HEK293 (cell line): ENCODE measurements at regions not wholly inside any gene's neighbourhood (a gene's known extent, or its start where the extent isn't known, plus 50 kb on each side); places are given as distances from the start of the nearest gene placed in this dataset.

ENCODE experiments used
- CTCF ChIA-PET: fragments of 350-600 bp; formaldehyde crosslinking; extraction: SDS; loops from one replicate; lab custom pipeline; 2021; ENCODE audit warnings: antibody characterized with exemption; lab: Yijun Ruan, JAX
- POLR2A ChIA-PET: fragments of 300-600 bp; formaldehyde crosslinking; extraction: SDS; loops from one replicate; lab custom pipeline; 2020; ENCODE audit warnings: antibody characterized with exemption, inconsistent platforms; lab: Yijun Ruan, JAX
- H3K27ac ChIP-seq: fragments of 200-500 bp; sonication (Bioruptor generic); 2 replicates; pipeline ENCODE4 v1.5.1; 2014; ENCODE audit warnings: low read depth, low read length, control low read depth, inconsistent platforms; ENCODE audit errors: extremely low read depth
- H3K36me3 ChIP-seq, 2 experiments: fragments of 200-500 bp in 1 of 2; sonication (Bioruptor generic) in 1 of 2; 1 replicate in 1 of 2; 2 replicates in 1 of 2; pipeline ENCODE4 v1.5.1; 2014 to 2017; ENCODE audit warnings: inconsistent platforms in 2 of 2, low read length in 2 of 2; ENCODE audit not compliant: control insufficient read depth in 2 of 2, insufficient read depth in 1 of 2
- H3K4me1 ChIP-seq: fragments of 200-500 bp; sonication (Bioruptor generic); 2 replicates; pipeline ENCODE4 v1.5.1; 2014; ENCODE audit warnings: mild to moderate bottlenecking, low read length, inconsistent platforms; ENCODE audit not compliant: control insufficient read depth, insufficient read depth
- H3K4me3 ChIP-seq: 2 replicates; pipeline ENCODE4 v1.5.1; 2011; ENCODE audit warnings: low read depth, mild to moderate bottlenecking, control low read depth, low read length, moderate library complexity
- H3K9me3 ChIP-seq: fragments of 200-500 bp; sonication (Bioruptor generic); 2 replicates; pipeline ENCODE4 v1.5.1; 2014; ENCODE audit warnings: low read depth, low read length, inconsistent platforms; ENCODE audit not compliant: control insufficient read depth, insufficient read depth
- KLF1 ChIP-seq: fragments of 450-650 bp; formaldehyde crosslinking; IDR thresholded peaks from 2 replicates; pipeline ENCODE4 v1.5.1; 2016; ENCODE audit warnings: missing biosample characterization, missing genetic modification characterization
- KLF8 ChIP-seq: fragments of 450-650 bp; formaldehyde crosslinking; IDR thresholded peaks from 2 replicates; pipeline ENCODE4 v1.5.1; 2016; ENCODE audit warnings: missing biosample characterization, missing genetic modification characterization
- PBX3 ChIP-seq: sonication (generic); formaldehyde crosslinking; IDR thresholded peaks from 2 replicates; pipeline ENCODE4 v1.8.1; 2022; ENCODE audit warnings: mild to moderate bottlenecking, moderate library complexity, missing genetic modification reagents
- REPIN1 ChIP-seq: fragments of 450-650 bp; formaldehyde crosslinking; IDR thresholded peaks from 2 replicates; pipeline ENCODE4 v1.5.1; 2017; ENCODE audit warnings: missing biosample characterization, missing genetic modification characterization, low read depth
- ZBTB7A ChIP-seq: fragments of 450-650 bp; formaldehyde crosslinking; IDR thresholded peaks from 2 replicates; pipeline ENCODE4 v1.5.1; 2016; ENCODE audit warnings: low read depth, missing biosample characterization, missing genetic modification characterization
- ZNF155 ChIP-seq: fragments of 450-650 bp; formaldehyde crosslinking; IDR thresholded peaks from 2 replicates; pipeline ENCODE4 v1.5.1; 2016; ENCODE audit warnings: missing biosample characterization, missing genetic modification characterization
- ZNF37A ChIP-seq: fragments of 450-650 bp; IDR thresholded peaks from 2 replicates; pipeline ENCODE4 v1.5.1; 2018; ENCODE audit warnings: missing biosample characterization, missing genetic modification characterization
- ZNF423 ChIP-seq: fragments of 450-650 bp; formaldehyde crosslinking; IDR thresholded peaks from 2 replicates; pipeline ENCODE4 v1.5.1; 2016; ENCODE audit warnings: missing biosample characterization, missing genetic modification characterization
- ZNF529 ChIP-seq: fragments of 450-650 bp; formaldehyde crosslinking; IDR thresholded peaks from 2 replicates; pipeline ENCODE4 v1.5.1; 2017; ENCODE audit warnings: missing genetic modification characterization, missing biosample characterization; ENCODE audit not compliant: insufficient replicate concordance
- ZNF560 ChIP-seq: fragments of 450-650 bp; formaldehyde crosslinking; IDR thresholded peaks from 2 replicates; pipeline ENCODE4 v1.5.1; 2017; ENCODE audit warnings: missing biosample characterization, missing genetic modification characterization, borderline replicate concordance
- ZNF76 ChIP-seq: fragments of 450-650 bp; formaldehyde crosslinking; IDR thresholded peaks from 2 replicates; pipeline ENCODE4; 2016; ENCODE audit warnings: low read depth, missing biosample characterization, missing genetic modification characterization, borderline replicate concordance
- ZNF837 ChIP-seq: fragments of 450-650 bp; formaldehyde crosslinking; IDR thresholded peaks from 2 replicates; pipeline ENCODE4 v1.5.1; 2016; ENCODE audit warnings: missing biosample characterization, missing genetic modification characterization
- ZSCAN23 ChIP-seq: fragments of 450-650 bp; formaldehyde crosslinking; IDR thresholded peaks from 2 replicates; pipeline ENCODE4 v1.5.1; 2016; ENCODE audit warnings: missing biosample characterization, missing genetic modification characterization
- TF ChIP-seq, protein P1 (sequence below): fragments of 450-650 bp; formaldehyde crosslinking; IDR thresholded peaks from 2 replicates; pipeline ENCODE4 v1.5.1; 2016; ENCODE audit warnings: missing biosample characterization, missing genetic modification characterization
- TF ChIP-seq, protein P2 (sequence below): fragments of 450-650 bp; formaldehyde crosslinking; IDR thresholded peaks from 2 replicates; pipeline ENCODE4 v1.5.1; 2016; ENCODE audit warnings: missing biosample characterization, missing genetic modification characterization
- TF ChIP-seq, protein P3 (sequence below): fragments of 450-650 bp; IDR thresholded peaks from 2 replicates; pipeline ENCODE4 v1.5.1; 2018; ENCODE audit warnings: missing biosample characterization, mild to moderate bottlenecking, missing genetic modification characterization
- TF ChIP-seq, protein P4 (sequence below): fragments of 450-650 bp; formaldehyde crosslinking; IDR thresholded peaks from 2 replicates; pipeline ENCODE4 v1.5.1; 2016; ENCODE audit warnings: missing biosample characterization, missing genetic modification characterization

DNA sequence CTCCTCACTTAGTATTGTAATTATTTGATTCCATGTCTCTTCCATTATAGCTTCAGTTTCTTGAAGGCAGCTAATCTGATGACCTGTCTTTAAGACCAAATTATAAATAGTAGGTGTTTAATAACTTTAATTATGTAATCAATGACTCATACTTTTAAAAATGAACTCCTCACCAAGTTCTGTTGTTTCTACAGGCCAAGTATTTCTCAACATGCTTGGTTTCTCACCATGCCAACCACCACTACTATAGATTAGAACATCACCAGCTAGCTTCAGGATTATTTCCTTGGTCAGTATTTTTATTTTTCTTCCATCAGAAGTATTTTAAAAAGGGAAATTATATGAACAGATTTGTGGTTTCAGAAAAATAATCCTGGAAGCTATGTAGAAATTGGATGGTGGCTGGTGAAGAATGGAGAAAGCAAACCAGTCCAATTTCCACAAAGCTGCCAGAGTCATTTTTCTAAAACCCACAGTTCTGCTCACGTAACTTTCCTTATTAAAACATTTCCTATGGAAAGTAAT lies 237.7 kb upstream of the DACH1 start:
- POLR2A ChIA-PET, result no interaction called here
- Histone ChIP-seq H3K4me1 (no peaks in the 10 kb centered on the region), H3K4me3 (no peak overlapping the region), H3K36me3 (no peaks in the 10 kb centered on the region), H3K9me3 (no peaks in the 10 kb centered on the region), H3K27ac (no peak overlapping the region)
- CTCF ChIA-PET, result no interaction called here
- TF ChIP-seq REPIN1 (tag by site-specific recombination) (no peak), ZNF560 (tag by site-specific recombination) (no peak)

DNA sequence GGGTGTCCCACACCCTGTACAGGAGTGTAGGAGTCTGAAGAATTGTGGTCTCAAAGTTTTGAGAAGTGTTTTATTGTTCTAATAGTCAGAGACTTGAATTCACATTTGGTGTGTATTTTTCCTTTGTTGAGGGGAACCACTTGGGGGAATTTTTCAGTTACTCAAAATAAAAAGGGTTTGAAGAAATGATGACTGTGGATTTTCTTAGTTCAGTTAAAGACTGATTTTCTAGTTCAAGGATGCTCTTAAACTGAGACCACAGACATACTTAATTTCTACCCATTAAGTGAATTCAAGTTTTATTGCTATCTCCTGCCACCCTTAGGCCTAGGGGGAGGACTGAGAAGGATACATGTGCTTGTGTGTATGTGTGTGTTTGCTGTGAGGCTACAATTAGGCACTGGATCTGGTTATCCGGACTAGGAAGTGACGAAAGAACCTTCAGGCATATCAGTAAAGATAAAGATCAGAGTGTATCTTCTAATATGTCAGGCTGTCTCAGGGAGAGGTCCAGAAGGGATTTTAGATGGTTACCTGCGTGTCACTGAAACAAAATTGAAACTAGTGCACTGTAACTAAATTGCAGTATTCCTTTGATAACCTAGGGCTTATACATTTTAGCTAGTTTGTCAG lies 234.9 kb upstream of the DACH1 start:
- H3K27ac ChIP-seq, result no peak overlapping the region
- no peak for TF ChIP-seq ZNF37A (tag by site-specific recombination)
- no peak for TF ChIP-seq ZNF529
- TF ChIP-seq ZSCAN23, result no peak
- TF ChIP-seq, protein P1, sequence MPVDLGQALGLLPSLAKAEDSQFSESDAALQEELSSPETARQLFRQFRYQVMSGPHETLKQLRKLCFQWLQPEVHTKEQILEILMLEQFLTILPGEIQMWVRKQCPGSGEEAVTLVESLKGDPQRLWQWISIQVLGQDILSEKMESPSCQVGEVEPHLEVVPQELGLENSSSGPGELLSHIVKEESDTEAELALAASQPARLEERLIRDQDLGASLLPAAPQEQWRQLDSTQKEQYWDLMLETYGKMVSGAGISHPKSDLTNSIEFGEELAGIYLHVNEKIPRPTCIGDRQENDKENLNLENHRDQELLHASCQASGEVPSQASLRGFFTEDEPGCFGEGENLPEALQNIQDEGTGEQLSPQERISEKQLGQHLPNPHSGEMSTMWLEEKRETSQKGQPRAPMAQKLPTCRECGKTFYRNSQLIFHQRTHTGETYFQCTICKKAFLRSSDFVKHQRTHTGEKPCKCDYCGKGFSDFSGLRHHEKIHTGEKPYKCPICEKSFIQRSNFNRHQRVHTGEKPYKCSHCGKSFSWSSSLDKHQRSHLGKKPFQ, result no peak
- TF ChIP-seq ZNF423 (tag by site-specific recombination), result no peak
- TF ChIP-seq ZBTB7A (tag by site-specific recombination), result no peak
- TF ChIP-seq ZNF837 (tag by site-specific recombination), result no peak
- H3K36me3 ChIP-seq, result no peaks in the 10 kb centered on the region
- no peak overlapping the region for H3K4me3 ChIP-seq
- H3K4me1 ChIP-seq, result no peaks in the 10 kb centered on the region
- POLR2A ChIA-PET, result no interaction called here
- CTCF ChIA-PET, result no interaction called here
- H3K9me3 ChIP-seq, result no peaks in the 10 kb centered on the region

DNA sequence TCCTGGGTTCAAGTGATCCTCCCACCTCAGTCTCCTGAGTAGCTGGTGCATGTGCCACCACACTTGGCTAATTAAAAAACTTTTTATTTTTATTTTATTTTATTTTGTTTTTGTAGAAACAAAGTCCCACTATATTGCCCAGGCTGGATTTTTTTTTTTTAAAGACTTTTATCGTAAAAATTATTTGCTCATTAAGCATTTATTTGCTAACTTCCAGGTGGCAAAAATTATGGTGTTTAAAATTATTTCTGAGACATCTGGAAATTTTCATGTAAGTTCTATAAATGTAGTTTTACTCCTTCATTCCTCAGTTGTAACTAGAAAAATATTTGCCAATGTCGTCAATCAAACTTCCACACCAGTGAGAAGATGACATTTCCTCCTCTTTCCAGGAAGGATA lies 233.3 kb upstream of the DACH1 start:
- Histone ChIP-seq H3K36me3 (no peaks in the 10 kb centered on the region), H3K9me3 (no peaks in the 10 kb centered on the region), H3K27ac (no peak overlapping the region), H3K4me3 (no peak overlapping the region), H3K4me1 (no peaks in the 10 kb centered on the region)
- ChIA-PET POLR2A (no interaction called here), CTCF (interaction anchor here (0.5 to 1.0 kb wide), 2 partner anchors 543 to 891 kb away, joined by 3 to 5 read pairs; no protein-coding TSS in a partner anchor)
- TF ChIP-seq KLF8 (tag by site-specific recombination), result no peak
- TF ChIP-seq, protein P2, sequence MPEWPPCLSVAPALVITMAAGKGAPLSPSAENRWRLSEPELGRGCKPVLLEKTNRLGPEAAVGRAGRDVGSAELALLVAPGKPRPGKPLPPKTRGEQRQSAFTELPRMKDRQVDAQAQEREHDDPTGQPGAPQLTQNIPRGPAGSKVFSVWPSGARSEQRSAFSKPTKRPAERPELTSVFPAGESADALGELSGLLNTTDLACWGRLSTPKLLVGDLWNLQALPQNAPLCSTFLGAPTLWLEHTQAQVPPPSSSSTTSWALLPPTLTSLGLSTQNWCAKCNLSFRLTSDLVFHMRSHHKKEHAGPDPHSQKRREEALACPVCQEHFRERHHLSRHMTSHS (tag by site-specific recombination), result no peak
- TF ChIP-seq PBX3 (CRISPR knock-in tag), result no peak
- TF ChIP-seq ZNF76 (tag by site-specific recombination), result no peak
- TF ChIP-seq, protein P3, sequence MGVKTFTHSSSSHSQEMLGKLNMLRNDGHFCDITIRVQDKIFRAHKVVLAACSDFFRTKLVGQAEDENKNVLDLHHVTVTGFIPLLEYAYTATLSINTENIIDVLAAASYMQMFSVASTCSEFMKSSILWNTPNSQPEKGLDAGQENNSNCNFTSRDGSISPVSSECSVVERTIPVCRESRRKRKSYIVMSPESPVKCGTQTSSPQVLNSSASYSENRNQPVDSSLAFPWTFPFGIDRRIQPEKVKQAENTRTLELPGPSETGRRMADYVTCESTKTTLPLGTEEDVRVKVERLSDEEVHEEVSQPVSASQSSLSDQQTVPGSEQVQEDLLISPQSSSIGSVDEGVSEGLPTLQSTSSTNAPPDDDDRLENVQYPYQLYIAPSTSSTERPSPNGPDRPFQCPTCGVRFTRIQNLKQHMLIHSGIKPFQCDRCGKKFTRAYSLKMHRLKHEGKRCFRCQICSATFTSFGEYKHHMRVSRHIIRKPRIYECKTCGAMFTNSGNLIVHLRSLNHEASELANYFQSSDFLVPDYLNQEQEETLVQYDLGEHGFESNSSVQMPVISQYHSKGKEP (tag by site-specific recombination), result no peak
- TF ChIP-seq KLF1 (tag by site-specific recombination), result no peak
- no peak for TF ChIP-seq ZNF155 (tag by site-specific recombination)
- TF ChIP-seq, protein P4, sequence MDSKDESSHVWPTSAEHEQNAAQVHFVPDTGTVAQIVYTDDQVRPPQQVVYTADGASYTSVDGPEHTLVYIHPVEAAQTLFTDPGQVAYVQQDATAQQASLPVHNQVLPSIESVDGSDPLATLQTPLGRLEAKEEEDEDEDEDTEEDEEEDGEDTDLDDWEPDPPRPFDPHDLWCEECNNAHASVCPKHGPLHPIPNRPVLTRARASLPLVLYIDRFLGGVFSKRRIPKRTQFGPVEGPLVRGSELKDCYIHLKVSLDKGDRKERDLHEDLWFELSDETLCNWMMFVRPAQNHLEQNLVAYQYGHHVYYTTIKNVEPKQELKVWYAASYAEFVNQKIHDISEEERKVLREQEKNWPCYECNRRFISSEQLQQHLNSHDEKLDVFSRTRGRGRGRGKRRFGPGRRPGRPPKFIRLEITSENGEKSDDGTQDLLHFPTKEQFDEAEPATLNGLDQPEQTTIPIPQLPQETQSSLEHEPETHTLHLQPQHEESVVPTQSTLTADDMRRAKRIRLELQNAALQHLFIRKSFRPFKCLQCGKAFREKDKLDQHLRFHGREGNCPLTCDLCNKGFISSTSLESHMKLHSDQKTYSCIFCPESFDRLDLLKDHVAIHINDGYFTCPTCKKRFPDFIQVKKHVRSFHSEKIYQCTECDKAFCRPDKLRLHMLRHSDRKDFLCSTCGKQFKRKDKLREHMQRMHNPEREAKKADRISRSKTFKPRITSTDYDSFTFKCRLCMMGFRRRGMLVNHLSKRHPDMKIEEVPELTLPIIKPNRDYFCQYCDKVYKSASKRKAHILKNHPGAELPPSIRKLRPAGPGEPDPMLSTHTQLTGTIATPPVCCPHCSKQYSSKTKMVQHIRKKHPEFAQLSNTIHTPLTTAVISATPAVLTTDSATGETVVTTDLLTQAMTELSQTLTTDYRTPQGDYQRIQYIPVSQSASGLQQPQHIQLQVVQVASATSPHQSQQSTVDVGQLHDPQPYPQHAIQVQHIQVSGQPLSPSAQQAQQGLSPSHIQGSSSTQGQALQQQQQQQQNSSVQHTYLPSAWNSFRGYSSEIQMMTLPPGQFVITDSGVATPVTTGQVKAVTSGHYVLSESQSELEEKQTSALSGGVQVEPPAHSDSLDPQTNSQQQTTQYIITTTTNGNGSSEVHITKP (tag by site-specific recombination), result no peak
